IMR-90 (cell line): ENCODE measurements at regions not wholly inside any gene's neighbourhood (a gene's known extent, or its start where the extent isn't known, plus 50 kb on each side); places are given as distances from the start of the nearest gene placed in this dataset.

Source experiments
- ATAC-seq: fragments of 200-7000 bp; cut with Tn5 transposase; 2 replicates; pipeline ENCODE4 v1.9.1; 2020; ENCODE audit warnings: low read depth, mild to moderate bottlenecking, moderate library complexity
- BruUV-seq: library from RNA; stranded (reverse); fragments of 400-500 nt; replicated peaks from 2 replicates; lab custom pipeline; 2021; lab: Mats Ljungman, UMichigan
- CTCF ChIA-PET: fragments of 300-600 bp; formaldehyde crosslinking; extraction: SDS; loops from one replicate; lab custom pipeline; 2021; ENCODE audit warnings: antibody characterized with exemption; lab: Yijun Ruan, JAX
- POLR2A ChIA-PET: fragments of 300-600 bp; sonication (Branson Sonifier 250); formaldehyde crosslinking; loops from one replicate; lab custom pipeline; 2022; ENCODE audit warnings: antibody characterized with exemption; ENCODE audit not compliant: unreplicated experiment; lab: Charles Lee
- DNase-seq: peaks from one replicate; pipeline ENCODE4 v3.0.0; 2013
- H2AFZ ChIP-seq: replicated peaks from 2 replicates; pipeline ENCODE3; 2013; ENCODE audit warnings: low read length, mild to moderate bottlenecking; ENCODE audit not compliant: poor library complexity
- H2AK5ac ChIP-seq: 2 replicates; pipeline ENCODE4 v1.6.1; 2013; ENCODE audit warnings: low read depth, low read length, inconsistent platforms
- H2AK9ac ChIP-seq: replicated peaks from 2 replicates; pipeline ENCODE3; 2013; ENCODE audit warnings: mild to moderate bottlenecking, low read depth, low read length, moderate library complexity; ENCODE audit not compliant: poor library complexity
- H2BK120ac ChIP-seq: 2 replicates; pipeline ENCODE4 v1.6.1; 2013; ENCODE audit warnings: low read depth, low read length, inconsistent platforms
- H2BK15ac ChIP-seq: 3 replicates; pipeline ENCODE4 v1.6.1; 2013; ENCODE audit warnings: low read depth, low read length, inconsistent platforms
- H2BK20ac ChIP-seq: 2 replicates; pipeline ENCODE4 v1.6.1; 2013; ENCODE audit warnings: low read depth, mild to moderate bottlenecking, inconsistent platforms, low read length, moderate library complexity
- H2BK5ac ChIP-seq: 2 replicates; pipeline ENCODE4 v1.6.1; 2013; ENCODE audit warnings: mild to moderate bottlenecking, low read depth, low read length, inconsistent platforms; ENCODE audit not compliant: poor library complexity, severe bottlenecking
- H3K14ac ChIP-seq: replicated peaks from 2 replicates; pipeline ENCODE4 v1.6.1; 2013; ENCODE audit warnings: low read depth, low read length, inconsistent platforms
- H3K18ac ChIP-seq: 2 replicates; pipeline ENCODE4 v1.6.1; 2013; ENCODE audit warnings: low read depth, low read length, control low read depth
- H3K23ac ChIP-seq: 2 replicates; pipeline ENCODE4 v1.6.1; 2013; ENCODE audit warnings: low read depth, low read length, inconsistent platforms
- H3K27ac ChIP-seq: 2 replicates; pipeline ENCODE4 v1.5.1; 2013; ENCODE audit warnings: mild to moderate bottlenecking, control low read depth, low read length; ENCODE audit not compliant: insufficient read depth
- H3K27me3 ChIP-seq: 2 replicates; pipeline ENCODE4 v1.6.1; 2013; ENCODE audit warnings: low read length; ENCODE audit not compliant: control insufficient read depth, insufficient read depth
- H3K36me3 ChIP-seq: 2 replicates; pipeline ENCODE4 v1.6.1; 2013; ENCODE audit warnings: low read length, mixed read lengths; ENCODE audit not compliant: control insufficient read depth, insufficient read depth
- H3K4ac ChIP-seq: 2 replicates; pipeline ENCODE4 v1.6.1; 2013; ENCODE audit warnings: low read depth, low read length, inconsistent platforms
- H3K4me1 ChIP-seq: 2 replicates; pipeline ENCODE4 v1.6.1; 2013; ENCODE audit warnings: low read length, mixed read lengths; ENCODE audit not compliant: control insufficient read depth, insufficient read depth
- H3K4me2 ChIP-seq: 2 replicates; pipeline ENCODE4 v1.6.1; 2013; ENCODE audit warnings: low read depth, mild to moderate bottlenecking, control low read depth, low read length, moderate library complexity
- H3K4me3 ChIP-seq: 2 replicates; pipeline ENCODE4 v1.5.1; 2013; ENCODE audit warnings: low read depth, mild to moderate bottlenecking, control low read depth, low read length, moderate library complexity; ENCODE audit not compliant: insufficient read depth
- H3K56ac ChIP-seq: 2 replicates; pipeline ENCODE4 v1.6.1; 2013; ENCODE audit warnings: low read length, inconsistent platforms; ENCODE audit not compliant: insufficient read depth; ENCODE audit errors: extremely low read depth
- H3K79me1 ChIP-seq, 2 experiments: 2 replicates each; pipeline ENCODE4 v1.6.1; 2013; ENCODE audit warnings: low read length in 2 of 2, inconsistent platforms in 1 of 2, low read depth in 1 of 2
- H3K9ac ChIP-seq: 2 replicates; pipeline ENCODE4 v1.6.1; 2013; ENCODE audit warnings: low read depth, low read length, control low read depth
- H3K9me1 ChIP-seq: 2 replicates; pipeline ENCODE4 v1.6.1; 2013; ENCODE audit warnings: low read length, inconsistent platforms; ENCODE audit not compliant: insufficient read depth
- H3K9me3 ChIP-seq: 2 replicates; pipeline ENCODE4 v1.6.1; 2013; ENCODE audit warnings: low read length; ENCODE audit not compliant: control insufficient read depth, insufficient read depth
- H4K20me1 ChIP-seq: 2 replicates; pipeline ENCODE4 v1.6.1; 2013; ENCODE audit warnings: low read length, inconsistent platforms; ENCODE audit not compliant: insufficient read depth
- H4K5ac ChIP-seq: 2 replicates; pipeline ENCODE4 v1.6.1; 2013; ENCODE audit warnings: mild to moderate bottlenecking, low read depth, low read length, control low read depth
- H4K8ac ChIP-seq, 2 experiments: 2 replicates each; pipeline ENCODE4 v1.6.1; 2013; ENCODE audit warnings: low read depth in 2 of 2, low read length in 2 of 2, control low read depth in 1 of 2, inconsistent platforms in 1 of 2
- H4K91ac ChIP-seq: 2 replicates; pipeline ENCODE4 v1.6.1; 2013; ENCODE audit warnings: low read depth, low read length, inconsistent platforms; ENCODE audit not compliant: insufficient read depth
- BHLHE40 ChIP-seq: fragments of 150-350 bp; IDR thresholded peaks from 2 replicates; pipeline ENCODE4 v1.6.1; 2016; ENCODE audit warnings: mild to moderate bottlenecking, low read depth, low read length
- CEBPB ChIP-seq: IDR thresholded peaks from 2 replicates; pipeline ENCODE4 v1.6.1; 2012; ENCODE audit warnings: low read depth, low read length, improper control_type of control experiment
- CHD1 ChIP-seq: IDR thresholded peaks from 2 replicates; pipeline ENCODE4 v1.6.1; 2012; ENCODE audit warnings: low read depth, low read length, improper control_type of control experiment
- CTCF ChIP-seq: conservative IDR thresholded peaks from 2 replicates; pipeline ENCODE4 v1.5.1; 2012; ENCODE audit warnings: mild to moderate bottlenecking, low read depth, low read length, improper control_type of control experiment
- ELK1 ChIP-seq: fragments of 150-350 bp; IDR thresholded peaks from 2 replicates; pipeline ENCODE4 v1.6.1; 2016; ENCODE audit warnings: low read depth, mild to moderate bottlenecking, low read length, moderate library complexity, borderline replicate concordance
- FOS ChIP-seq: fragments of 150-350 bp; IDR thresholded peaks from 2 replicates; pipeline ENCODE4 v1.6.1; 2016; ENCODE audit warnings: low read depth, low read length
- MAZ ChIP-seq: IDR thresholded peaks from 2 replicates; pipeline ENCODE4 v1.6.1; 2012; ENCODE audit warnings: low read depth, mild to moderate bottlenecking, low read length, improper control_type of control experiment, moderate library complexity, borderline replicate concordance
- MXI1 ChIP-seq: IDR thresholded peaks from 2 replicates; pipeline ENCODE4 v1.6.1; 2012; ENCODE audit warnings: low read depth, mild to moderate bottlenecking, low read length, moderate library complexity, borderline replicate concordance
- POLR2A ChIP-seq: IDR thresholded peaks from 2 replicates; pipeline ENCODE4 v1.6.1; 2012; ENCODE audit warnings: mild to moderate bottlenecking, low read depth, low read length
- RAD21 ChIP-seq: IDR thresholded peaks from 2 replicates; pipeline ENCODE4 v1.6.1; 2012; ENCODE audit warnings: low read length, improper control_type of control experiment
- RCOR1 ChIP-seq: IDR thresholded peaks from 2 replicates; pipeline ENCODE4 v1.6.1; 2012; ENCODE audit warnings: mild to moderate bottlenecking, low read length, improper control_type of control experiment; ENCODE audit not compliant: insufficient replicate concordance
- RFX5 ChIP-seq: IDR thresholded peaks from 2 replicates; pipeline ENCODE4 v1.8.0; 2012; ENCODE audit warnings: low read depth, mild to moderate bottlenecking, low read length, moderate library complexity
- SMC3 ChIP-seq: fragments of 150-350 bp; IDR thresholded peaks from 2 replicates; pipeline ENCODE4 v1.6.1; 2016; ENCODE audit warnings: low read depth, mild to moderate bottlenecking, antibody characterized with exemption, low read length, moderate library complexity
- USF2 ChIP-seq: fragments of 150-350 bp; IDR thresholded peaks from 2 replicates; pipeline ENCODE4 v1.6.1; 2017; ENCODE audit warnings: mild to moderate bottlenecking, antibody characterized with exemption, low read length, low read depth
- dilution Hi-C: fragments of 300-500 bp; cut with HindIII; formaldehyde crosslinking; loops from one replicate; pipeline ENCODE4 v1.14.3; 2018; ENCODE audit warnings: low sequenced_read_pairs; ENCODE audit not compliant: unreplicated experiment
- in situ Hi-C: fragments of 300-500 bp; cut with MboI; formaldehyde crosslinking; loops from 3 replicates; pipeline ENCODE4 v1.14.3; 2019; ENCODE audit warnings: low sequenced_read_pairs, inconsistent platforms, mixed read lengths
- intact Hi-C: fragments of 100-400 bp; cut with micrococcal nuclease; formaldehyde crosslinking; loops from 2 replicates; pipeline ENCODE4 v1.10.0; 2022

GRCh38 chr14:85159726-85160125 is 370.2 kb upstream of the FLRT2 start:
- H3K14ac ChIP-seq, result no peak overlapping the region
- in situ Hi-C loops, result no loop called here
- no peak overlapping the region for H2BK120ac ChIP-seq
- H3K9ac ChIP-seq, result no peak overlapping the region
- ATAC-seq (no peak), DNase-seq (no peak)
- H2AK5ac ChIP-seq, result no peak overlapping the region
- no peak overlapping the region for H3K4me2 ChIP-seq
- H4K91ac ChIP-seq, result no peak overlapping the region
- intact Hi-C loops, result no loop called here
- no peak overlapping the region for H3K56ac ChIP-seq
- H4K20me1 ChIP-seq, result no peaks in the 10 kb centered on the region
- H3K79me1 ChIP-seq, result no peaks in the 10 kb centered on the region
- no peaks in the 10 kb centered on the region for H3K9me3 ChIP-seq
- no peak overlapping the region for H3K27ac ChIP-seq
- no peaks in the 10 kb centered on the region for H3K9me1 ChIP-seq
- H3K23ac ChIP-seq, result no peak overlapping the region
- dilution Hi-C loops, result no loop called here
- ChIA-PET POLR2A (no interaction called here), CTCF (no interaction called here)
- H3K18ac ChIP-seq, result no peak overlapping the region
- no peaks in the 10 kb centered on the region for H3K4me1 ChIP-seq
- TF ChIP-seq RCOR1 (no peak), CHD1 (no peak), ELK1 (no peak), RAD21 (no peak), USF2 (no peak), RFX5 (no peak), CTCF (no peak), MAZ (no peak), POLR2A (no peak), BHLHE40 (no peak), MXI1 (no peak), SMC3 (no peak), FOS (no peak), CEBPB (no peak)
- no peak overlapping the region for H2AFZ ChIP-seq
- H3K27me3 ChIP-seq, result no peaks in the 10 kb centered on the region
- no peak overlapping the region for H3K4me3 ChIP-seq
- no peak overlapping the region for H2BK20ac ChIP-seq
- H2AK9ac ChIP-seq, result no peak overlapping the region
- H2BK5ac ChIP-seq, result no peak overlapping the region
- BruUV-seq, result no TSS peak
- H2BK15ac ChIP-seq, result no peak overlapping the region
- H3K36me3 ChIP-seq, result no peaks in the 10 kb centered on the region
- no peak overlapping the region for H3K4ac ChIP-seq
- H4K8ac ChIP-seq, result no peak overlapping the region
- H4K5ac ChIP-seq, result no peak overlapping the region
